A673 (cell line): ENCODE measurements at regions not wholly inside any gene's neighbourhood (a gene's known extent, or its start where the extent isn't known, plus 50 kb on each side); places are given as distances from the start of the nearest gene placed in this dataset.

Source experiments
- BruUV-seq: library from RNA; stranded (reverse); fragments of 400-500 nt; replicated peaks from 2 replicates; lab custom pipeline; 2021; lab: Mats Ljungman, UMichigan
- CTCF ChIA-PET: fragments of 300-600 bp; sonication (Branson Sonifier 250); formaldehyde crosslinking; loops from one replicate; lab custom pipeline; 2022; ENCODE audit warnings: antibody characterized with exemption; lab: Charles Lee
- POLR2A ChIA-PET: fragments of 300-600 bp; sonication (Branson Sonifier 250); formaldehyde crosslinking; loops from one replicate; lab custom pipeline; 2022; ENCODE audit warnings: antibody characterized with exemption; ENCODE audit not compliant: low non-redundant PET; lab: Charles Lee
- DNase-seq: peaks from one replicate; pipeline ENCODE4 v3.0.0-alpha.2; 2015; ENCODE audit warnings: low spot score
- H3K27ac ChIP-seq: fragments of 200-600 bp; sonication (generic); 2 replicates; pipeline ENCODE4 v1.5.1; 2016; ENCODE audit warnings: mixed run types, low read depth, mild to moderate bottlenecking, mixed read lengths, antibody characterized with exemption, low read length; ENCODE audit not compliant: poor library complexity, severe bottlenecking
- H3K27me3 ChIP-seq: fragments of 200-600 bp; sonication (generic); replicated peaks from 2 replicates; pipeline ENCODE4 v1.6.1; 2017; ENCODE audit warnings: mixed run types, low read depth, mild to moderate bottlenecking, mixed read lengths, antibody characterized with exemption, low read length; ENCODE audit not compliant: insufficient read depth, poor library complexity
- H3K36me3 ChIP-seq: fragments of 200-600 bp; sonication (generic); 2 replicates; pipeline ENCODE4 v1.6.1; 2016; ENCODE audit warnings: mixed run types, mild to moderate bottlenecking, mixed read lengths, antibody characterized with exemption, low read length; ENCODE audit not compliant: insufficient read depth, poor library complexity, severe bottlenecking
- H3K4me1 ChIP-seq: fragments of 200-600 bp; sonication (generic); 2 replicates; pipeline ENCODE4 v1.6.1; 2017; ENCODE audit warnings: mixed run types, mild to moderate bottlenecking, mixed read lengths, antibody characterized with exemption, low read length; ENCODE audit not compliant: insufficient read depth, poor library complexity, severe bottlenecking
- H3K4me3 ChIP-seq: fragments of 200-600 bp; sonication (generic); 2 replicates; pipeline ENCODE4 v1.5.1; 2016; ENCODE audit warnings: low read depth, mixed run types, mild to moderate bottlenecking, mixed read lengths, low read length; ENCODE audit not compliant: poor library complexity, severe bottlenecking
- H3K9me3 ChIP-seq: fragments of 200-600 bp; sonication (generic); 2 replicates; pipeline ENCODE4 v1.6.1; 2016; ENCODE audit warnings: mixed run types, low read depth, mild to moderate bottlenecking, mixed read lengths, antibody characterized with exemption, low read length; ENCODE audit not compliant: poor library complexity, severe bottlenecking
- CTCF ChIP-seq: fragments of 300-800, 200-600 bp; sonication (generic); conservative IDR thresholded peaks from 2 replicates; pipeline ENCODE4 v1.5.1; 2017; ENCODE audit warnings: low read depth, mild to moderate bottlenecking, antibody characterized with exemption, low read length, moderate library complexity, mixed read lengths
- EZH2 ChIP-seq: fragments of 200-600 bp; sonication (generic); IDR thresholded peaks from 2 replicates; pipeline ENCODE4 v1.6.1; 2017; ENCODE audit warnings: borderline replicate concordance, low read depth, mild to moderate bottlenecking, mixed read lengths, antibody characterized with exemption, low read length; ENCODE audit not compliant: poor library complexity, severe bottlenecking
- intact Hi-C: fragments of 100-400 bp; cut with micrococcal nuclease; formaldehyde crosslinking; loops from one replicate; pipeline ENCODE4 v1.10.0; 2022; ENCODE audit not compliant: unreplicated experiment

GRCh38 chr9:777978-778377 is 63.5 kb upstream of the DMRT1 start:
- DNase-seq: no peak
- intact Hi-C loops: no loop called here
- H3K4me3 ChIP-seq: no peak overlapping the region
- BruUV-seq: no TSS peak
- H3K9me3 ChIP-seq: no peaks in the 10 kb centered on the region
- H3K27ac ChIP-seq: no peak overlapping the region
- no peaks in the 10 kb centered on the region for H3K4me1 ChIP-seq
- H3K36me3 ChIP-seq: no peaks in the 10 kb centered on the region
- POLR2A ChIA-PET: interaction anchor here (0.7 kb wide), 1 partner anchor 139 kb away, joined by 4 read pairs; no protein-coding TSS in a partner anchor
- peaks cover 22% of the 10 kb centered on the region for H3K27me3 ChIP-seq
- CTCF ChIA-PET: no interaction called here
- no peak for TF ChIP-seq CTCF
- no peak for TF ChIP-seq EZH2

GRCh38 chr9:784202-784601 is 57.3 kb upstream of the DMRT1 start:
- Histone ChIP-seq H3K4me1 (no peaks in the 10 kb centered on the region), H3K4me3 (no peak overlapping the region), H3K27ac (no peak overlapping the region), H3K27me3 (peaks cover 19% of the 10 kb centered on the region), H3K36me3 (no peaks in the 10 kb centered on the region), H3K9me3 (no peaks in the 10 kb centered on the region)
- no peak for DNase-seq
- BruUV-seq: no TSS peak
- intact Hi-C loops: no loop called here
- TF ChIP-seq CTCF (no peak), EZH2 (no peak)
- POLR2A ChIA-PET: no interaction called here
- CTCF ChIA-PET: no interaction called here

GRCh38 chr9:784916-785315 is 56.6 kb upstream of the DMRT1 start:
- ChIA-PET CTCF (no interaction called here), POLR2A (no interaction called here)
- no TSS peak for BruUV-seq
- DNase-seq: no peak
- Histone ChIP-seq H3K4me3 (no peak overlapping the region), H3K4me1 (no peaks in the 10 kb centered on the region), H3K36me3 (no peaks in the 10 kb centered on the region), H3K27me3 (peaks cover 17% of the 10 kb centered on the region), H3K9me3 (no peaks in the 10 kb centered on the region), H3K27ac (no peak overlapping the region)
- TF ChIP-seq CTCF (no peak), EZH2 (no peak)
- intact Hi-C loops: no loop called here
